Epithelial cell of esophagus (primary cell): ENCODE measurements at regions not wholly inside any gene's neighbourhood (a gene's known extent, or its start where the extent isn't known, plus 50 kb on each side); places are given as distances from the start of the nearest gene placed in this dataset.
"Not testable (repeated sequence)": the region's sequence is repeated elsewhere in the genome, so short reads cannot be mapped to it uniquely, and the experiment has no call there.

Experiments used
- DNase-seq: peaks from one replicate; pipeline ENCODE4 v3.0.0; 2010; ENCODE audit warnings: low read depth
- H3K4me3 ChIP-seq: 2 replicates; pipeline ENCODE4 v1.5.1; 2011; ENCODE audit warnings: mild to moderate bottlenecking, low read length, control low read depth
- TF ChIP-seq, protein P1 (sequence below): IDR thresholded peaks from 2 replicates; pipeline ENCODE4 v1.5.1; 2011; ENCODE audit warnings: low read depth, mild to moderate bottlenecking, low read length, control low read depth, inconsistent platforms; ENCODE audit not compliant: insufficient read depth; ENCODE audit errors: missing control alignments

DNA sequence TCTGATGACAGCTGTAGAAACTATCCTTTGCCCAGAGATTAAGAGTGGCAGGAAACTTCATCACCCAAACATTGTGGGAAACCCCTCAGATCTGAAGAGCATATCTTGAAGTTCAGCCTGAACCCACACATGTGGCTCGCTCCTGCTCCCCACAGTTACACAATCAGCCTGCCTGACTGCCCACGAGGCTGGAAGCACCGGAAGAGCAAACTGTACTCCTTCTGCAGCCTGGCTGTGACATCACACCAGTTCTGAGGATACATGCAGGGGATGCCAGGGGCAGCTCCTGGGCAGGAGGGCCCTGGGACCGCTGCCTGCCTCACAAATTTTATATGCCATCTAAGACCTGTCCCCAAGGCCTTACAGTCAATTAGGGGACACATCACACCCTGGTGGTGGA lies 444.4 kb downstream of the BUD13 start:
- no peak overlapping the region for H3K4me3 ChIP-seq
- TF ChIP-seq, protein P1, sequence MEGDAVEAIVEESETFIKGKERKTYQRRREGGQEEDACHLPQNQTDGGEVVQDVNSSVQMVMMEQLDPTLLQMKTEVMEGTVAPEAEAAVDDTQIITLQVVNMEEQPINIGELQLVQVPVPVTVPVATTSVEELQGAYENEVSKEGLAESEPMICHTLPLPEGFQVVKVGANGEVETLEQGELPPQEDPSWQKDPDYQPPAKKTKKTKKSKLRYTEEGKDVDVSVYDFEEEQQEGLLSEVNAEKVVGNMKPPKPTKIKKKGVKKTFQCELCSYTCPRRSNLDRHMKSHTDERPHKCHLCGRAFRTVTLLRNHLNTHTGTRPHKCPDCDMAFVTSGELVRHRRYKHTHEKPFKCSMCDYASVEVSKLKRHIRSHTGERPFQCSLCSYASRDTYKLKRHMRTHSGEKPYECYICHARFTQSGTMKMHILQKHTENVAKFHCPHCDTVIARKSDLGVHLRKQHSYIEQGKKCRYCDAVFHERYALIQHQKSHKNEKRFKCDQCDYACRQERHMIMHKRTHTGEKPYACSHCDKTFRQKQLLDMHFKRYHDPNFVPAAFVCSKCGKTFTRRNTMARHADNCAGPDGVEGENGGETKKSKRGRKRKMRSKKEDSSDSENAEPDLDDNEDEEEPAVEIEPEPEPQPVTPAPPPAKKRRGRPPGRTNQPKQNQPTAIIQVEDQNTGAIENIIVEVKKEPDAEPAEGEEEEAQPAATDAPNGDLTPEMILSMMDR: no peak
- DNase-seq: no peak

DNA sequence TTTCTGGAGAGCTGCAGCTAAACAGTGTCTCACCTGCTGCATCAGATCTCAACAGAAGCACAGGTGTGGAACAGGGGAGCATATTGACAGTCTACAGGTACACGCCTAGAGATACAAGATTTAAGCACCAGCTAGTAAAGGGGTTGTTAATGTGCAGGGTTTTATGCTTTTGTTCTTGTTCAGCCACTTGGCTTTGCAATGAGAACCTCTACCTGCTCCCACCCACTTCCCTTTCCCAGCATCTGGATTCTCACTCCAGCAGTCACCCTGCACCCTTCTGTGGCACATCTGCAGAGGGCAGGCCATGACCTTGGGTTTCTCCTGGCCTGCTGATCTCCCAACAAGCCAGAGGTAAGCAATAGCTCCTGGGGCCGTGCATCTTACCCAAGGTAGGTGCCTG lies 446.6 kb downstream of the BUD13 start:
- DNase-seq: no peak
- TF ChIP-seq, protein P1: no peak
- H3K4me3 ChIP-seq: no peak overlapping the region

DNA sequence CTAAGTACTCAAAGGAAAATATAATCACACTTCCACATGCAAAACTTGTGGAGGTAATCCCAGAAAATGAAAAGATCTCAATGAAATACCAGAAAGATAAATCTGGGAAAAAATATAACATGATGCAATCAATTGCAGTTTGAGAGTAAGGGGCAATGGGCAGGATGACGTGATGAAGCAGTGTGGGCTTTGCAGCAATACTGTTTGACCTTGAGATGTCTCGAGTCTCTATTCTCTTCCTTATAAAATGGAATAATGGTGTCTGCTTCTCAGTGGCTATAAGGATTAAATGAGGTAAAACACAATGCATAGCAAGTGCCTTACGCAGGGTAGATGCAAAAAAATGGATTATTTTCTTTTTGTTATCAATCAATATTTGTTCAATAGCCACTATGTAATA lies 447.5 kb downstream of the BUD13 start:
- DNase-seq: no peak
- TF ChIP-seq, protein P1: no peak
- no peak overlapping the region for H3K4me3 ChIP-seq

DNA sequence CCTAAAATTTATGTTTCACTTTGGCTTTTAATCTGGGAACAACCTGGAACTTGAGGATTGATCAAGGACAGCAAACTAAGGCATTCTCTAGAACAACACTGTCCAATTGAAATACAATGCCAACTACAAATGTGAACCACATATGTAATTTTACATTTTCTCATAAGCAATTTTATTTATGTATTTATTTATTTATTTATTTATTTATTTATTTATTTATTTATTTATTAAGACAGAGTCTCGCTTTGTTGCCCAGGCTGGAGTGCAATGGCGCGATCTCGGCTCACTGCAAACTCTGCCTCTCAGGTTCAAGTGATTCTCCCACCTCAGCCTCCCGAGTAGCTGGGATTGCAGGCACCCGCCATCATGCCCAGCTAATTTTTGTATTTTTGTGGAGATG lies 448.7 kb downstream of the BUD13 start:
- not testable (repeated sequence) for H3K4me3 ChIP-seq, DNase-seq

DNA sequence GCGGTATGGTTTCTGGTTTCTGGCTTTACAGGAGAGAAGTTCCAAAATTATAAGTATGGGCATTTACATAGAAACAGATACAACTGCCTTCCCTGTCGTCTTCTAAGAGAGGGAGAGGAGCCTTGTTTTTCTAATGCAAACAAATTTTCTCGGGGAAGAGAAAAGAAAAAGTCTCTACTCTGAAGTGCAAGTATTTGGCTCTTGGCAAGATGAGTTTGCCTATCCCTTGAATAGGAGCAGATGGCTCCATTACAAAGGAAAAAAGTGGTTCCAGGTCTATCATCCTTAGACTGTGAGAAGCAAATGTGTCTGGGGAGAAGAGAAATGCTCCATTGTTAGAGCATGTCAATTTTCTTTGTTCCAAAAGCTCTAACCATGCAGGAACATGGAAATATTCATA lies 455.6 kb downstream of the BUD13 start:
- no peak overlapping the region for H3K4me3 ChIP-seq
- TF ChIP-seq, protein P1: no peak
- DNase-seq: no peak

GRCh38 chr11:116314006-116314405 lies 458.8 kb downstream of the BUD13 start:
- no peak for DNase-seq
- TF ChIP-seq, protein P1: no peak
- H3K4me3 ChIP-seq: no peak overlapping the region

DNA sequence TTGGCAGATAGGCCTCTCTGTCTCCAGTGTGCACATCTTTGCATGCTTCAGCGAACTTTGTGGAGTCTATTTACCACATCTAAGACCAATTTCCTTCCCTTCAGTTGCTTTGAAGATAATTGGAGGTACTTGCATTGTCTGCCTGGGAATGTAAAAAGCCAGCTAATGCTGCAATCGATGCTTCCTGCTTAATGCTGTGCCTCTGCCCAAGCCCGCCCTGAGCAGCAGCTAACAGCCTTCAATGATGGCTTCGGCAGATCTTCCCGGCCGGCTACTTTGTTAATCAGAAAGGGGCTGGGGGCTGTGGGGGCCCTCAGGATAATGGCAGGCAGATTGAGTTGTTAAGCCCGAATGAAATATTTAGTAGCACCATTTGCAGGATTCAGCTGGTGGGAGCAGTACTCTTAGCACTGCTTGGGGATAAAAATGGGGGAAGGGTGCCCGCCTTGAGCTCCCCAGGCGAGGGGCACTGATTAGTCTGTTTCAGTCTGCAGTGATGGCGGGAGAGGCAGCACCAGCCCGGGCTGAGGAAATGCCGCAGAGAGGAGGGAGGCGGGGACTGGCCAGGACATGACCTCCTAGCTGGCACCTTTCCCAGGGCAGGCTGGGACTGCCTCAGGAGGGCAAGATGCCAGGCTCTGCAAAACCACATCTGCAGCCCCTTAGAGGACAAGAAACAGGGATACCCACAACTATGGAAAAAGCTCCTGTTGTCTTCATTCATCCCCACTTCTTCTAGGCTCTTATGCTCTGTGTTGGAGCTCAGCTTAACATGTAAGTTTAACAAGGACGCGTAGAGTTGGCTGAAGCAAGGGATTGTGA lies 460.0 kb downstream of the BUD13 start:
- no peak overlapping the region for H3K4me3 ChIP-seq
- TF ChIP-seq, protein P1: no peak
- no peak for DNase-seq
